Neural progenitor cell (in vitro differentiated cells): ENCODE measurements at regions not wholly inside any gene's neighbourhood (a gene's known extent, or its start where the extent isn't known, plus 50 kb on each side); places are given as distances from the start of the nearest gene placed in this dataset.

ENCODE experiments used
- DNase-seq: peaks from one replicate; pipeline ENCODE4 v3.0.0-alpha.2; 2016; ENCODE audit warnings: low spot score
- H2AFZ ChIP-seq: fragments of 200-600 bp; sonication (generic); replicated peaks from 2 replicates; pipeline ENCODE4 v1.6.1; 2016; ENCODE audit warnings: antibody characterized with exemption
- H3F3A ChIP-seq: fragments of 200-600 bp; sonication (generic); 2 replicates; pipeline ENCODE4 v1.6.1; 2016; ENCODE audit warnings: antibody characterized with exemption, low read depth
- H3K27ac ChIP-seq: fragments of 200-600 bp; sonication (generic); 2 replicates; pipeline ENCODE4 v1.5.1; 2016; ENCODE audit warnings: mild to moderate bottlenecking
- H3K27me3 ChIP-seq: fragments of 200-600 bp; sonication (generic); 2 replicates; pipeline ENCODE4 v1.6.1; 2016; ENCODE audit warnings: mild to moderate bottlenecking, moderate library complexity
- H3K36me3 ChIP-seq: fragments of 200-600 bp; sonication (generic); 2 replicates; pipeline ENCODE4 v1.5.1; 2016
- H3K4me1 ChIP-seq: fragments of 200-600 bp; sonication (generic); 2 replicates; pipeline ENCODE4 v1.6.1; 2016; ENCODE audit warnings: mixed run types
- H3K4me2 ChIP-seq: fragments of 200-600 bp; sonication (generic); 2 replicates; pipeline ENCODE4 v1.6.1; 2016
- H3K4me3 ChIP-seq: fragments of 200-600 bp; sonication (generic); 2 replicates; pipeline ENCODE4 v1.5.1; 2016
- H3K79me2 ChIP-seq: fragments of 200-600 bp; sonication (generic); 2 replicates; pipeline ENCODE4 v1.6.1; 2016; ENCODE audit warnings: low read depth
- H3K9ac ChIP-seq: fragments of 200-600 bp; sonication (generic); 2 replicates; pipeline ENCODE4 v1.6.1; 2016
- H3K9me3 ChIP-seq: fragments of 200-600 bp; sonication (generic); 2 replicates; pipeline ENCODE4 v1.5.1; 2016; ENCODE audit warnings: low read depth
- H4K20me1 ChIP-seq: fragments of 200-600 bp; sonication (generic); 2 replicates; pipeline ENCODE4 v1.6.1; 2016; ENCODE audit warnings: low read depth
- H3K27ac Mint-ChIP-seq: 3 replicates; pipeline ENCODE4 v1.8.0; 2021; ENCODE audit warnings: mixed read lengths
- H3K27me3 Mint-ChIP-seq: 2 replicates; pipeline ENCODE4 v1.8.0; 2022; ENCODE audit warnings: low read depth, mild to moderate bottlenecking, inconsistent platforms, moderate library complexity, mixed read lengths; ENCODE audit not compliant: insufficient read depth
- H3K36me3 Mint-ChIP-seq: 3 replicates; pipeline ENCODE4 v1.8.0; 2021; ENCODE audit warnings: mixed read lengths
- H3K4me1 Mint-ChIP-seq: 3 replicates; pipeline ENCODE4 v1.8.0; 2021; ENCODE audit warnings: mixed read lengths
- H3K4me3 Mint-ChIP-seq: 3 replicates; pipeline ENCODE4 v1.8.0; 2021; ENCODE audit warnings: mild to moderate bottlenecking, moderate library complexity, mixed read lengths
- H3K9me3 Mint-ChIP-seq: 3 replicates; pipeline ENCODE4 v1.8.0; 2020; ENCODE audit warnings: mixed read lengths
- EZH2 ChIP-seq: fragments of 200-600 bp; sonication (generic); IDR thresholded peaks from 2 replicates; pipeline ENCODE4 v1.6.1; 2017; ENCODE audit warnings: antibody characterized with exemption, mild to moderate bottlenecking, moderate library complexity
- EZH2phosphoT487 ChIP-seq: fragments of 200-600 bp; sonication (generic); IDR thresholded peaks from 2 replicates; pipeline ENCODE4 v1.6.1; 2017; ENCODE audit warnings: antibody characterized with exemption
- TF ChIP-seq, protein P1 (sequence below): fragments of 200-600 bp; sonication (generic); IDR thresholded peaks from 2 replicates; pipeline ENCODE4 v1.5.1; 2017; ENCODE audit warnings: antibody characterized with exemption, mild to moderate bottlenecking

DNA sequence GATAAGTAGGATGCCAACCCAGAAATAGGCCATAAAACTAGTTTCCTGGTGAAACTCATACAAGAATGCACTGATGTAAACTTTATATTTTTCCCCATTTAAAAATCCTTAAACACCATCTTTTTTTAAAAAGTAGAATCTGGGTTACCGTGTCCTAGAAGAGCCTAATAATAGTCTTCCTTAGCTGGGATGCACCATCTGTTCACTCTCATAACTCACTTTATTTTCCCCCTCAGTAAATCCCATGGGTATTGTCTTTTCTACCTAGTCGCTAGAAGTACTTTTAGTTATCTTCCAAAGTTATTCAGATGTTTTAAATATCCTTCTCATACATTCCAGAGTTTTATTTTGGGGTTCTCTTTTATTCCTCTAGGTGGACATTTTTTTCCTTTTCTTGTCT, 250.2 kb downstream of the PLA2G4A start:
- no peak overlapping the region for H3K4me3 ChIP-seq
- DNase-seq, result no peak
- H3K4me1 Mint-ChIP-seq, result no peaks in the 10 kb centered on the region
- H3F3A ChIP-seq, result no peaks in the 10 kb centered on the region
- no peaks in the 10 kb centered on the region for H3K27me3 ChIP-seq
- no peaks in the 10 kb centered on the region for H3K27me3 Mint-ChIP-seq
- no peaks in the 10 kb centered on the region for H3K36me3 ChIP-seq
- H3K9ac ChIP-seq, result no peak overlapping the region
- no peaks in the 10 kb centered on the region for H3K9me3 ChIP-seq
- no peak for TF ChIP-seq EZH2phosphoT487
- no peaks in the 10 kb centered on the region for H4K20me1 ChIP-seq
- no peak overlapping the region for H3K27ac ChIP-seq
- H2AFZ ChIP-seq, result no peak overlapping the region
- H3K27ac Mint-ChIP-seq, result no peak overlapping the region
- peaks cover 2% of the 10 kb centered on the region for H3K36me3 Mint-ChIP-seq
- H3K4me3 Mint-ChIP-seq, result no peak overlapping the region
- H3K9me3 Mint-ChIP-seq, result peaks cover 7% of the 10 kb centered on the region
- H3K4me1 ChIP-seq, result no peaks in the 10 kb centered on the region
- H3K79me2 ChIP-seq, result no peaks in the 10 kb centered on the region
- no peak overlapping the region for H3K4me2 ChIP-seq

DNA sequence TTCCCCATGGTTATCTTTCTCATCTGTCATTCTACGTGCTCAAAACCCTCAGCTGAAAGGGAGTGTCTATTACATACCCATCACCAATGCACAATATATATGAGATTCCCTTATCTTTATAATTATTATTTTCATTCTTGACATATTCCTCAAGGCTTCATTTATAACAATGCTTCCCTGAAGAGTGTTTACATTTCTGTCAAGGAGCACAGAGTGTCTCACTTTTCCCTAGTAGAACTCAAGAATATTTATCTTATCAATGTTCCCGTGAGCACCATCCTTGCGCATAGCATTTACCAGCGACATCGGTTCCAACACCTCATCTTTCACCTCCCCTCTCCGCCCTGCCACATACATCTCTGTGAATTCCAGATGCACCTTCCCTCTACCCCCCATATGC, 250.6 kb downstream of the PLA2G4A start:
- Histone ChIP-seq H3K9ac (no peak overlapping the region), H3K27ac (no peak overlapping the region), H3K79me2 (no peaks in the 10 kb centered on the region), H2AFZ (no peak overlapping the region), H3K4me3 (no peak overlapping the region), H3K27me3 (no peaks in the 10 kb centered on the region), H3K9me3 (no peaks in the 10 kb centered on the region), H4K20me1 (no peaks in the 10 kb centered on the region), H3K36me3 (no peaks in the 10 kb centered on the region), H3F3A (no peaks in the 10 kb centered on the region), H3K4me2 (no peak overlapping the region), H3K4me1 (no peaks in the 10 kb centered on the region)
- no peaks in the 10 kb centered on the region for H3K27me3 Mint-ChIP-seq
- no peak overlapping the region for H3K27ac Mint-ChIP-seq
- H3K9me3 Mint-ChIP-seq, result peaks cover 6% of the 10 kb centered on the region
- no peak for DNase-seq
- peaks cover 2% of the 10 kb centered on the region for H3K36me3 Mint-ChIP-seq
- H3K4me1 Mint-ChIP-seq, result no peaks in the 10 kb centered on the region
- H3K4me3 Mint-ChIP-seq, result no peak overlapping the region
- TF ChIP-seq EZH2phosphoT487 (no peak), EZH2 (no peak)
- TF ChIP-seq, protein P1, sequence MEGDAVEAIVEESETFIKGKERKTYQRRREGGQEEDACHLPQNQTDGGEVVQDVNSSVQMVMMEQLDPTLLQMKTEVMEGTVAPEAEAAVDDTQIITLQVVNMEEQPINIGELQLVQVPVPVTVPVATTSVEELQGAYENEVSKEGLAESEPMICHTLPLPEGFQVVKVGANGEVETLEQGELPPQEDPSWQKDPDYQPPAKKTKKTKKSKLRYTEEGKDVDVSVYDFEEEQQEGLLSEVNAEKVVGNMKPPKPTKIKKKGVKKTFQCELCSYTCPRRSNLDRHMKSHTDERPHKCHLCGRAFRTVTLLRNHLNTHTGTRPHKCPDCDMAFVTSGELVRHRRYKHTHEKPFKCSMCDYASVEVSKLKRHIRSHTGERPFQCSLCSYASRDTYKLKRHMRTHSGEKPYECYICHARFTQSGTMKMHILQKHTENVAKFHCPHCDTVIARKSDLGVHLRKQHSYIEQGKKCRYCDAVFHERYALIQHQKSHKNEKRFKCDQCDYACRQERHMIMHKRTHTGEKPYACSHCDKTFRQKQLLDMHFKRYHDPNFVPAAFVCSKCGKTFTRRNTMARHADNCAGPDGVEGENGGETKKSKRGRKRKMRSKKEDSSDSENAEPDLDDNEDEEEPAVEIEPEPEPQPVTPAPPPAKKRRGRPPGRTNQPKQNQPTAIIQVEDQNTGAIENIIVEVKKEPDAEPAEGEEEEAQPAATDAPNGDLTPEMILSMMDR, result no peak

DNA sequence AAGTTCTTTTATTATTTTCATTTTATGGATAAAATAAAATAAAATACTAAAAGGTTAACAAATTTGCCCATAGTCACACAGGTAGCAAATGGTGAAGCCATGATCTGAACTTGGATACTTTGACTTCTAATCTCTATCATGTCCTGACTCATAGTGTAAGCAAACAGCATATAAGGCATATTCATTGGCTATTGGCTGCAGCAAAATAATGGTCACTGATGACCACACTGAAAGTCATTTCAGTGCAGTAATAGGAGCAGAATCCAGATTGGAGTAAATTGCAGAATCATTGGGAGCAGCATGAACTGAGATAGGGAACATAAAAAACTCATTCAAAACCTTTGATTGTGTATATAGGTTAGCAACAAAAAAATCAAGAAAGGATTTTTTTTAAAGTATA, 262.9 kb downstream of the PLA2G4A start:
- Histone ChIP-seq H2AFZ (no peak overlapping the region), H4K20me1 (no peaks in the 10 kb centered on the region), H3K27me3 (no peaks in the 10 kb centered on the region), H3K9ac (no peak overlapping the region), H3K36me3 (no peaks in the 10 kb centered on the region), H3K79me2 (no peaks in the 10 kb centered on the region), H3F3A (no peaks in the 10 kb centered on the region), H3K4me1 (no peaks in the 10 kb centered on the region), H3K9me3 (no peaks in the 10 kb centered on the region), H3K27ac (no peak overlapping the region), H3K4me3 (no peak overlapping the region), H3K4me2 (no peak overlapping the region)
- Mint-ChIP-seq H3K27me3 (peaks cover 7% of the 10 kb centered on the region), H3K36me3 (no peaks in the 10 kb centered on the region), H3K4me1 (no peaks in the 10 kb centered on the region), H3K9me3 (peaks cover 6% of the 10 kb centered on the region), H3K27ac (no peak overlapping the region), H3K4me3 (no peak overlapping the region)
- no peak for DNase-seq
- TF ChIP-seq EZH2, result no peak
- no peak for TF ChIP-seq EZH2phosphoT487
- TF ChIP-seq, protein P1, result no peak

DNA sequence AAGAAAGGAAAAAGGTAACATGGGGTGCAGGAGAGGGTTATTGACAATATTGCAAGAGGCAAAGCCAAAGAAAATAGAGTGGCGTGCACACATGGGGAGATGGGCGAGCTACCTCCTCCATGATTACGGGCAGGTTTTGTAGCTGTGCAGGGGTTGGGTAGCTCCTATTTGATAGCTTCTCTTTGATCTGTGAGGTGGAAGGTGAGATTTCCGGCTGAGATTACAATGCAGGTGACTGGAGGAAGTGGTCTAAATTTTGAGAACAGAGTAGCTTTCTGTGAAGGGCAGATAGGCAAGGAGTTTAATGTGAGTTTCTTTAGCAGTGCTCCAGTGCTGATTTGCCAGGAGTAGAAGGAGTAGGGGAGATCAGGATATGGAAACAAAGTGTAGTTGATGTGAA, 263.4 kb downstream of the PLA2G4A start:
- Mint-ChIP-seq H3K4me3 (no peak overlapping the region), H3K27ac (no peak overlapping the region), H3K4me1 (no peaks in the 10 kb centered on the region), H3K36me3 (no peaks in the 10 kb centered on the region), H3K9me3 (peaks cover 6% of the 10 kb centered on the region), H3K27me3 (peaks cover 7% of the 10 kb centered on the region)
- no peaks in the 10 kb centered on the region for H3K9me3 ChIP-seq
- no peak overlapping the region for H3K27ac ChIP-seq
- no peak overlapping the region for H3K9ac ChIP-seq
- H3F3A ChIP-seq, result no peaks in the 10 kb centered on the region
- DNase-seq, result no peak
- no peaks in the 10 kb centered on the region for H3K79me2 ChIP-seq
- H3K27me3 ChIP-seq, result no peaks in the 10 kb centered on the region
- H3K4me1 ChIP-seq, result no peaks in the 10 kb centered on the region
- H2AFZ ChIP-seq, result no peak overlapping the region
- TF ChIP-seq, protein P1, result no peak
- TF ChIP-seq EZH2, result no peak
- no peak overlapping the region for H3K4me2 ChIP-seq
- H3K36me3 ChIP-seq, result no peaks in the 10 kb centered on the region
- H4K20me1 ChIP-seq, result no peaks in the 10 kb centered on the region
- H3K4me3 ChIP-seq, result no peak overlapping the region
